Left lobe of liver (tissue), 2 donors: ENCODE measurements at regions not wholly inside any gene's neighbourhood (a gene's known extent, or its start where the extent isn't known, plus 50 kb on each side); places are given as distances from the start of the nearest gene placed in this dataset.
"Not testable (repeated sequence)": the region's sequence is repeated elsewhere in the genome, so short reads cannot be mapped to it uniquely, and the experiment has no call there.

ENCODE experiments used
- ATAC-seq: fragments of 200-7000 bp; cut with Tn5 transposase; one replicate; pipeline ENCODE4 v1.9.1; 2020; ENCODE audit warnings: mild to moderate bottlenecking, moderate library complexity
- DNase-seq: peaks from one replicate; pipeline ENCODE4 v3.0.0-alpha.2; 2020; ENCODE audit warnings: low spot score
- donor health status: DM: no; HTN: no; CAD: no; lungs with moderate emphysema.
- donor health status: DM: no; HTN: yes; CAD: no.

GRCh38 chr21:9776286-9777020 is 744.9 kb upstream of the TPTE start:
- DNase-seq, ATAC-seq: not testable (repeated sequence)

GRCh38 chr21:9778541-9778940 is 742.8 kb upstream of the TPTE start:
- not testable (repeated sequence) for DNase-seq, ATAC-seq

GRCh38 chr21:9780441-9780937 is 740.9 kb upstream of the TPTE start:
- DNase-seq (no peak), ATAC-seq (no peak)

DNA sequence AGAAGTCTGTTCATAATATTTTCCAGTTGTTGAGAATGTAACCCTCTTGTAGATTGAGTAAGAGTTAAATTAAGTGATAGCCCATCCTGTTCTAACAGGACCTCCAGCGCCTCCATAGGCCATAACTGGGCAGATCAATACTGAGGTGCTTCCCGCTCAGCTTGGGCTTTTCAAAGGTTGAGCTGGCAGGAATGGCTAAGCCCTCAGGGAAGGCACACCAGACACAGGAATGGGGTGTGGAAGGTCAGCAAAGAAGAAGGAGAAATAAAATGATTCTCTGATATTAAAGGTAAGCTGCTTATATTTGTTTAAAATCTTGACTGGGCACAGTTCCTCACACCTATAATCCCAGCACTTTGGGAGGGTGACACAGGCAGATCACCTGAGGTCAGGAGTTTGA is 737.8 kb upstream of the TPTE start:
- not testable (repeated sequence) for DNase-seq, ATAC-seq

GRCh38 chr21:9784201-9784600 is 737.2 kb upstream of the TPTE start:
- not testable (repeated sequence) for ATAC-seq

GRCh38 chr21:9786092-9786491 is 735.3 kb upstream of the TPTE start:
- ATAC-seq: not testable (repeated sequence)

More at GRCh38 chr21:9784201-9784600, 737.2 kb upstream of the TPTE start:
- DNase-seq: not testable (repeated sequence)

GRCh38 chr21:9788281-9788680 is 733.1 kb upstream of the TPTE start:
- ATAC-seq, DNase-seq: not testable (repeated sequence)

More at GRCh38 chr21:9786092-9786491, 735.3 kb upstream of the TPTE start:
- not testable (repeated sequence) for DNase-seq

DNA sequence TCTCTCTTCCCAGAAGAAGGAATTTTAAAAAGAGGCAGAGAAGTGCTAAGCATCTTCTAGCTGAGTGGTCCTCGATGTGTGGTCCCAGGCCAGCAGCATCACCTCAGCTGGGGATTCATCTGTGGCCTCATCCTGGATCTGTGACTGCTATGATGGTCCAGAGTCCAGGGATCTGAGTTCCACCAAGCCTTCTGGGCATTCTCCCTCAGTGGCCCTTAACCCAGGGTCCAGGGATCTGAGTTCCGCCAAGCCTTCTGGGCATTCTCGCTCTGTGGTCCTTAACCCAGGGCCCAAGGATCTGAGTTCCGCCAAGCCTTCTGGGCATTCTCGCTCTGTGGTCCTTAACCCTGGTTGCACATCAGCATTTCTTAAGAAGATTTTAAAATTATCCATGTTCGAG is 731.0 kb upstream of the TPTE start:
- not testable (repeated sequence) for ATAC-seq, DNase-seq

DNA sequence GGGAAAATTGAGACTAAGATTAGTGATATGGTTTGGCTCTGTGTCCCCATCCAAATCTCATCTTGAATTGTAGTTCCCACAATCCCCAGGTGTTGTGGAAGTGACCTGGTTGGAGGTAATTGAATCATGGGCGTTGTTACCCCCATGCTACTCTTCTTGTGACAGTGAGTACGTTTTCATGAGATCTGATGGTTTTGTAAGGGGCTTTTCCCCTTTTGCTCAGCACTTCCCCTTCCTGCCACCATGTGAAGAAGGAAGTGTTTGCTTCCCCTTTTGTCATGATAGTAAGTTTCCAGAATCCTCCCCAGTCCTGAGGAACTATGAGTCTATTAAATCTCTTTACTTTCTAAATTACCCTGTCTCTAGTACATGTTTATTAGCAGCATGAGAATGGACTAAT is 729.9 kb upstream of the TPTE start:
- not testable (repeated sequence) for DNase-seq, ATAC-seq

DNA sequence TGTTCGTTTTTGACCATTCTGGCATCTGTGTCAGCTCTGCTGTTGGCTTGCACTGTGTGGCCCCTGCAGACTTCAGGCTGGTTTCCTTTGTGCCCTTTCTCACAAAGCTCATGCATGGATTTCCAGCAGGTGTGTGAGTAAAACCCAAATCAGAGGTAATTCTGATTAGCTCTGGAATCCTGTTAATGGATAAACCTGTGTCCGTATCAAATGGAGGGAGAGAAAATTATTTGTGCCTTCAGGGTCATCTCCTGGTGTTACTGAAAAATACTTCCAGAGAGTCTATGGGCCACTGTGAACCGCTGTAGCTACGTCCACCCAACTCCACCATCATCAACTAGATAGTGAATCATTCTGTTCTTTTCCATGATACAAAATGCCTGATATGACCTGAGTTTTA is 726.1 kb upstream of the TPTE start:
- ATAC-seq: not testable (repeated sequence)

GRCh38 chr21:9796293-9796692 is 725.1 kb upstream of the TPTE start:
- not testable (repeated sequence) for ATAC-seq, DNase-seq

More for the DNA sequence above, 726.1 kb upstream of the TPTE start:
- DNase-seq: not testable (repeated sequence)

DNA sequence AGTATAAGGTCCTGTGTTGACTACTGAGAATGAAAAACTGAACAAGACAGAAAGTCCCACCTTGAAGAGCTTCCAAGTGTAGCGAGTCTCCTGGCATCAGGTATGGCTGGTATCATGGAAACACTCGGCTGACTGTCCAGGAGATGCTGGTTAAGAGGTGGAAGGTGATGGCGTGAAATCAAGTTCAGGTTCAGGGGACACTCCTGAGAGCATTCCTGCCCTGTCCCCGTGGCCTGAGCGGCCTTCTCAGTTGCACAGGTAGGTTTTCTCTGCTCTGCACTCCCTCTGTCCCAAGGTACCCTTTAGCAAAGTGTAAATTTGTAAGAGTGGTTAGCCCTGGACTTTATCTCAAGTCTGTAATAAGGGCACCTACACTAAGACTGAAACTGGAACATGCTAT is 713.7 kb upstream of the TPTE start:
- not testable (repeated sequence) for ATAC-seq, DNase-seq

DNA sequence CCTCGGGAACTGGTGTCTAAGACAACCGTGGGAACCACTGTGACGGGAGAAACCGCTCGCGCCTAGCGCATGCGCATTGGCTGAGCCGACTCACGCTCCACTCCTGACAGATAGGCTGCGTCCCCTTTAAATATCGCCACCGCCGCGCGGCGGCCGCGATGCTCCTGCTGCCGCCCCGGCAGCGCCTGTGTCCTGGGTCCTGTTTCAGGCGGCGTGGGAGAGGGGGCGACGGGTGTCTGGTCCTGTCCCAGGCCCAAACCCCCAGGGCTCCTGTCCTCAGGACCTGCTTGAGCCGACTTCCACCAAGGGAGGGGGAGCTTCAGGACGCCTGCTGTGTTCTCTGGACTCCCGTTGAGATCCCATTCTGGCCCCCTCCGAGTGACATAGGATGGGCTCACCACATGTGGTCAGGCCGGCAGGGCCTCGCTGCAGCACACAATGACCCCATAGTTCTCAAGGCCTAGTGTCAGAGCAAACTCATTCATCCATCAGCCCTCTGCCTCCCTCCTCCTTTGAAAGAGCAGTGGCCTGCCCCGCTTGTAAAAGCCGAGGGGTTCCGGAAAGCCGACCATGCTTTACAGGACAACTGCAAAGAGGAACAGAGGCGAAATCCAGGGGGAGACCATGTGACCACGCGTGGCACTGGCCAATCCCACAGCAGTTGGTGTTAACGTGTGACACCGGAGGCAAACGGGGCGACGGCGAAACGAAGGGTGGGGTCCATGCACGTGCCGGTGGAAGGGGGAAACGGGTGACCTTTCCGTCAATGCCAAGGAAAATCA is 710.0 kb upstream of the TPTE start:
- DNase-seq, ATAC-seq: not testable (repeated sequence)

DNA sequence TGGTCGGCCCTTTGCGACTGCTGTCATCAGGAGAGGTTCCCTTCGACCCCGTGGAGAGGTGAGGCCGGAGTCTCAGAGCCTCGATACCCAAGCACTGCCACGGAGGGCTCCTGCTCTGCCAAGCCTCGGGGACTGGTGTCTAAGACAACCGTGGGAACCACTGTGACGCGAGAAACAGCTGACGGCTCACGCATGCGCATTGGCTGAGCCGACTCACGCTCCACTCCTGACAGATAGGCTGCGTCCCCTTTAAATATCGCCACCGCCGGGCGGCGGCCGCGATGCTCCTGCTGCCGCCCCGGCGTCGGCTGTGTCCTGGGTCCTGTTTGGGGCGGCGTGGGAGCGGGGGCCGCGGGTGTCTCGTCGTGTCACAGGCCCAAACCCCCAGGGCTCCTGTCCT is 708.9 kb upstream of the TPTE start:
- ATAC-seq, DNase-seq: not testable (repeated sequence)

GRCh38 chr21:9813894-9814814 is 707.2 kb upstream of the TPTE start:
- ATAC-seq: not testable (repeated sequence)

GRCh38 chr21:9815181-9815789 is 706.1 kb upstream of the TPTE start:
- not testable (repeated sequence) for DNase-seq, ATAC-seq

More at GRCh38 chr21:9813894-9814814, 707.2 kb upstream of the TPTE start:
- not testable (repeated sequence) for DNase-seq

GRCh38 chr21:9816734-9817334 is 704.5 kb upstream of the TPTE start:
- ATAC-seq, DNase-seq: not testable (repeated sequence)

DNA sequence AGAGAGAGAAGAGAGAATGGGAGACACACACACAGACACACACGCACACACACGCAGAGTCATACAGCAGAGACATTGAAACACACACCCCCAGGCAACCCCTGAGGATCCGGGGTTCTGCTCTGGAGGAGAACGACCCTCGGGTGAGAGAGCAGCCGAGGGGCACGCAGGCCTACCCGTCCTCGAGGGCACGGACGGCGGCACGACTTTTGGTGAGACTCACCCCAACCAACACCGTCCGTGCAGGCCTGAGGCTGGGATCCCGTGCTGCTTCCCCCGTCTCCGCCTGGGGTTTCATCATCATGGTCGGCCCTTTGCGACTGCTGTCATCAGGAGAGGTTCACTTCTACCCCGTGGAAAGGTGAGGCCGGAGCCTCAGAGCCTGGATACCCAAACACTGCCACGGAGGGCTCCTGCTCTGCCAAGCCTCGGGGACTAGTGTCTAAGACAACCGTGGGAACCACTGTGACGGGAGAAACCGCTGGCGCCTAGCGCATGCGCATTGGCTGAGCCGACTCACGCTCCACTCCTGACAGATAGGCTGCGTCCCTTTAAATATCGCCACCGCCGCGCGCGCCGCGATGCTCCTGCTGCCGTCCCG is 703.4 kb upstream of the TPTE start:
- not testable (repeated sequence) for ATAC-seq, DNase-seq
